ENCODE measurements at regions not wholly inside any gene's neighbourhood (a gene's known extent, or its start where the extent isn't known, plus 50 kb on each side); places are given as distances from the start of the nearest gene placed in this dataset.
"Not testable (repeated sequence)": the region's sequence is repeated elsewhere in the genome, so short reads cannot be mapped to it uniquely, and the experiment has no call there.

DNA sequence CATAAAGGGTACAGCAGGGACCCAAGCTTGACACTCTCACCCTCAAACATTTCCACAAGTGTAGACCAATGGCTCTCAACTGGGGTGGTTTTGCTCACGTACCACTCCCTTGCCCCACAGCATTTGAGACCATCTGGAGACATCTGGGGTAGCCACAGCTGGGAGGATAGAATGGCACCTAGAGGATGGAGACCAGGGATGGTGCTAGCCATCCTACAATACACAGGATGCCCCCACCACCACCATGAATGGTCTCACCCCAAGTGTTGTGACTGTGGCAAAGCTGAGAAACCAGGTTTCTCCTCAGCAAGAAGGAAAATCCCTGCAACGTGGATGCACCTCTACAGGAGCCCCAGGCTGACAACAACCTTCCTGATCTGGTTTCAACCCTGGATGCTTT, 69.1 kb upstream of the CLEC6A start:
- TF ChIP-seq, protein P1, sequence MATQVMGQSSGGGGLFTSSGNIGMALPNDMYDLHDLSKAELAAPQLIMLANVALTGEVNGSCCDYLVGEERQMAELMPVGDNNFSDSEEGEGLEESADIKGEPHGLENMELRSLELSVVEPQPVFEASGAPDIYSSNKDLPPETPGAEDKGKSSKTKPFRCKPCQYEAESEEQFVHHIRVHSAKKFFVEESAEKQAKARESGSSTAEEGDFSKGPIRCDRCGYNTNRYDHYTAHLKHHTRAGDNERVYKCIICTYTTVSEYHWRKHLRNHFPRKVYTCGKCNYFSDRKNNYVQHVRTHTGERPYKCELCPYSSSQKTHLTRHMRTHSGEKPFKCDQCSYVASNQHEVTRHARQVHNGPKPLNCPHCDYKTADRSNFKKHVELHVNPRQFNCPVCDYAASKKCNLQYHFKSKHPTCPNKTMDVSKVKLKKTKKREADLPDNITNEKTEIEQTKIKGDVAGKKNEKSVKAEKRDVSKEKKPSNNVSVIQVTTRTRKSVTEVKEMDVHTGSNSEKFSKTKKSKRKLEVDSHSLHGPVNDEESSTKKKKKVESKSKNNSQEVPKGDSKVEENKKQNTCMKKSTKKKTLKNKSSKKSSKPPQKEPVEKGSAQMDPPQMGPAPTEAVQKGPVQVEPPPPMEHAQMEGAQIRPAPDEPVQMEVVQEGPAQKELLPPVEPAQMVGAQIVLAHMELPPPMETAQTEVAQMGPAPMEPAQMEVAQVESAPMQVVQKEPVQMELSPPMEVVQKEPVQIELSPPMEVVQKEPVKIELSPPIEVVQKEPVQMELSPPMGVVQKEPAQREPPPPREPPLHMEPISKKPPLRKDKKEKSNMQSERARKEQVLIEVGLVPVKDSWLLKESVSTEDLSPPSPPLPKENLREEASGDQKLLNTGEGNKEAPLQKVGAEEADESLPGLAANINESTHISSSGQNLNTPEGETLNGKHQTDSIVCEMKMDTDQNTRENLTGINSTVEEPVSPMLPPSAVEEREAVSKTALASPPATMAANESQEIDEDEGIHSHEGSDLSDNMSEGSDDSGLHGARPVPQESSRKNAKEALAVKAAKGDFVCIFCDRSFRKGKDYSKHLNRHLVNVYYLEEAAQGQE (IDR thresholded peaks at IDR 0.05; ENCODE audit: insufficient read depth in 1 of 2, low read depth in 2 of 2, low read length in 1 of 2), result not testable (repeated sequence)
- TF ChIP-seq, protein P2, sequence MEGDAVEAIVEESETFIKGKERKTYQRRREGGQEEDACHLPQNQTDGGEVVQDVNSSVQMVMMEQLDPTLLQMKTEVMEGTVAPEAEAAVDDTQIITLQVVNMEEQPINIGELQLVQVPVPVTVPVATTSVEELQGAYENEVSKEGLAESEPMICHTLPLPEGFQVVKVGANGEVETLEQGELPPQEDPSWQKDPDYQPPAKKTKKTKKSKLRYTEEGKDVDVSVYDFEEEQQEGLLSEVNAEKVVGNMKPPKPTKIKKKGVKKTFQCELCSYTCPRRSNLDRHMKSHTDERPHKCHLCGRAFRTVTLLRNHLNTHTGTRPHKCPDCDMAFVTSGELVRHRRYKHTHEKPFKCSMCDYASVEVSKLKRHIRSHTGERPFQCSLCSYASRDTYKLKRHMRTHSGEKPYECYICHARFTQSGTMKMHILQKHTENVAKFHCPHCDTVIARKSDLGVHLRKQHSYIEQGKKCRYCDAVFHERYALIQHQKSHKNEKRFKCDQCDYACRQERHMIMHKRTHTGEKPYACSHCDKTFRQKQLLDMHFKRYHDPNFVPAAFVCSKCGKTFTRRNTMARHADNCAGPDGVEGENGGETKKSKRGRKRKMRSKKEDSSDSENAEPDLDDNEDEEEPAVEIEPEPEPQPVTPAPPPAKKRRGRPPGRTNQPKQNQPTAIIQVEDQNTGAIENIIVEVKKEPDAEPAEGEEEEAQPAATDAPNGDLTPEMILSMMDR (IDR thresholded peaks at IDR 0.05), result not testable (repeated sequence)
- not testable (repeated sequence) for TF ChIP-seq POLR2AphosphoS5 (IDR thresholded peaks at IDR 0.05; ENCODE audit: low read depth, low read length); SIN3A (IDR thresholded peaks at IDR 0.05; ENCODE audit: borderline replicate concordance, insufficient read depth, low read depth, low read length)
